Transverse colon (tissue), 4 donors: ENCODE measurements at regions not wholly inside any gene's neighbourhood (a gene's known extent, or its start where the extent isn't known, plus 50 kb on each side); places are given as distances from the start of the nearest gene placed in this dataset.

Experiments
- DNase-seq: peaks from one replicate; pipeline ENCODE4 v3.0.0-alpha.2; 2019
- H3K27ac ChIP-seq, 4 donors: fragments of 200-600 bp; sonication (generic); 2 replicates each; pipeline ENCODE4 v1.5.1; 2016 to 2018; ENCODE audit warnings: inconsistent platforms in 4 of 4
- H3K27me3 ChIP-seq: fragments of 200-600 bp; sonication (generic); 2 replicates; pipeline ENCODE4 v1.5.1; 2017; ENCODE audit warnings: inconsistent platforms
- H3K36me3 ChIP-seq, 4 donors: fragments of 200-600 bp; sonication (generic); 2 replicates each; pipeline ENCODE4 v1.5.1; 2017 to 2019; ENCODE audit warnings: inconsistent platforms in 4 of 4
- H3K4me1 ChIP-seq, 4 donors: fragments of 200-600 bp; sonication (generic); 2 replicates each; pipeline ENCODE4 v1.5.1; 2017 to 2020; ENCODE audit warnings: inconsistent platforms in 4 of 4
- H3K4me3 ChIP-seq, 4 donors: fragments of 200-600 bp; sonication (generic); 1 replicate in 1 of 4; 2 replicates in 3 of 4; pipeline versions ENCODE4 v1.5.1 to v1.6.1; 2017 to 2019; ENCODE audit warnings: inconsistent platforms in 4 of 4
- H3K9me3 ChIP-seq, 2 donors: fragments of 200-600 bp; sonication (generic); 2 replicates each; pipeline ENCODE4 v1.5.1; 2017 to 2019; ENCODE audit warnings: inconsistent platforms in 2 of 2
- CTCF ChIP-seq, 5 experiments: fragments of 200-600 bp in 3 of 5; fragments of 450-650 bp in 2 of 5; sonication (generic) in 3 of 5; IDR thresholded peaks; 1 replicate in 2 of 5; 2 replicates in 3 of 5; pipeline ENCODE4 v1.5.1; 2016 to 2017; ENCODE audit warnings: antibody characterized with exemption in 5 of 5, inconsistent platforms in 3 of 5, mild to moderate bottlenecking in 2 of 5, moderate library complexity in 1 of 5
- EP300 ChIP-seq: sonication (generic); formaldehyde crosslinking; IDR thresholded peaks from one replicate; pipeline ENCODE4 v1.6.1; 2017; ENCODE audit warnings: antibody characterized with exemption, low read depth
- POLR2A ChIP-seq: fragments of 450-650 bp; IDR thresholded peaks from one replicate; pipeline ENCODE4 v1.6.1; 2016; ENCODE audit warnings: antibody characterized with exemption, mild to moderate bottlenecking, moderate library complexity
- POLR2AphosphoS5 ChIP-seq, 3 donors: sonication (generic); formaldehyde crosslinking; IDR thresholded peaks; one replicate each; pipeline ENCODE4 v1.6.1; 2016; ENCODE audit warnings: antibody characterized with exemption in 3 of 3
- WGBS, 2 donors: methylation state at CpG; one replicate each; pipeline ENCODE4 v1.1.5; 2018; ENCODE audit warnings: low coverage in 1 of 2; 5-methylcytosine and 5-hydroxymethylcytosine counted together
- in situ Hi-C, 4 donors: fragments of 200-750 bp; cut with MboI; loops; one replicate each; pipeline versions ENCODE4 v1.15.0 to v1.15.1; 2017; ENCODE audit warnings: low sequenced_read_pairs in 3 of 4, low pct_ligation_motif_present in 1 of 4, low pct_unique_long_range_greater_than_20kb in 1 of 4
- intact Hi-C: fragments of 100-400 bp; cut with DNase I; formaldehyde crosslinking; loops from one replicate; pipeline ENCODE4 v1.15.1; 2023; ENCODE audit warnings: low total_unique reads

- Histone ChIP-seq H3K27me3 (no peaks in the 10 kb centered on the region), H3K36me3 (no peaks in the 10 kb centered on the region), H3K9me3 (no peaks in the 10 kb centered on the region), H3K4me3 (no peak overlapping the region), H3K4me1 (peaks cover 0 to 3% (median under 1%) of the 10 kb centered on the region in 4 donors), H3K27ac (no peak overlapping the region)
- in situ Hi-C loops = loop anchor here in 1 of 4 donors (25.0 kb wide), 2 partner anchors 99 to 349 kb away; partner anchors contain the start of gene JADE1
- intact Hi-C loops = no loop called here
- no peak for TF ChIP-seq CTCF (IDR thresholded peaks at IDR 0.05)
- TF ChIP-seq POLR2AphosphoS5 (IDR thresholded peaks at IDR 0.05) = no peak
- TF ChIP-seq EP300 = no peak
- no peak for TF ChIP-seq POLR2A
- WGBS, 2 donors = 95% methylated on average over 2 of the region's 2 CpGs; no CpG with 5 or more reads in 1 of the 2 donors
- no peak for DNase-seq
Measured at GRCh38 chr4:128463006-128463405, 175.4 kb upstream of the PGRMC2 start.

- no peaks in the 10 kb centered on the region for H3K9me3 ChIP-seq
- no peaks in the 10 kb centered on the region for H3K4me1 ChIP-seq
- H3K27me3 ChIP-seq = no peaks in the 10 kb centered on the region
- 89 to 92% methylated on average over 7 to 8 of the region's 8 CpGs for WGBS, 2 donors
- no peak overlapping the region for H3K4me3 ChIP-seq
- H3K27ac ChIP-seq = no peak overlapping the region
- in situ Hi-C loops = loop anchor here in 1 of 4 donors (25.0 kb wide), 2 partner anchors 100 to 350 kb away; partner anchors contain the start of gene JADE1
- TF ChIP-seq POLR2A (no peak), CTCF (IDR thresholded peaks at IDR 0.05) (no peak), EP300 (no peak), POLR2AphosphoS5 (IDR thresholded peaks at IDR 0.05) (no peak)
- intact Hi-C loops = no loop called here
- H3K36me3 ChIP-seq = no peaks in the 10 kb centered on the region
- DNase-seq = no peak
Measured at GRCh38 chr4:128462103-128462783, 174.6 kb upstream of the PGRMC2 start.

GRCh38 chr4:128461291-128462102, 173.9 kb upstream of the PGRMC2 start:
- Histone ChIP-seq H3K4me3 (no peak overlapping the region), H3K27ac (no peak overlapping the region), H3K27me3 (no peaks in the 10 kb centered on the region), H3K36me3 (no peaks in the 10 kb centered on the region), H3K4me1 (no peaks in the 10 kb centered on the region), H3K9me3 (no peaks in the 10 kb centered on the region)
- 50 to 57% methylated on average over 4 to 5 of the region's 5 CpGs for WGBS, 2 donors
- in situ Hi-C loops = loop anchor here in 1 of 4 donors (25.0 kb wide), 2 partner anchors 101 to 351 kb away; partner anchors contain the start of gene JADE1
- no peak for TF ChIP-seq EP300
- TF ChIP-seq POLR2AphosphoS5 (IDR thresholded peaks at IDR 0.05) = no peak
- no peak for TF ChIP-seq CTCF (IDR thresholded peaks at IDR 0.05)
- no peak for TF ChIP-seq POLR2A
- intact Hi-C loops = no loop called here
- DNase-seq = no peak

- Histone ChIP-seq H3K9me3 (no peaks in the 10 kb centered on the region), H3K4me3 (no peak overlapping the region), H3K4me1 (peaks cover 0 to 1% (median 0%) of the 10 kb centered on the region in 4 donors), H3K27ac (no peak overlapping the region), H3K36me3 (no peaks in the 10 kb centered on the region), H3K27me3 (no peaks in the 10 kb centered on the region)
- DNase-seq = no peak
- 56 to 85% methylated on average over 3 of the region's 3 CpGs for whole genome bisulfite sequencing, 2 donors
- in situ Hi-C loops (loop anchor here in 1 of 4 donors (25.0 kb wide), 2 partner anchors 103 to 353 kb away; partner anchors contain the start of gene JADE1), intact Hi-C loops (loop anchor here (10.0 kb wide), 2 partner anchors 105 to 355 kb away; no protein-coding TSS in a partner anchor)
- TF ChIP-seq POLR2AphosphoS5 (IDR thresholded peaks at IDR 0.05) (no peak), EP300 (no peak), POLR2A (no peak), CTCF (IDR thresholded peaks at IDR 0.05) (no peak)
Measured at GRCh38 chr4:128459547-128459946, 171.9 kb upstream of the PGRMC2 start.
